ENCODE measurements at regions not wholly inside any gene's neighbourhood (a gene's known extent, or its start where the extent isn't known, plus 50 kb on each side); places are given as distances from the start of the nearest gene placed in this dataset.

GRCh38 chr13:36551445-36551844 lies 119.2 kb downstream of the CCNA1 start:
- no peak for TF ChIP-seq JAZF1 (CRISPR knock-in tag; IDR thresholded peaks at IDR 0.05)
- no peak for TF ChIP-seq CTCF (IDR thresholded peaks at IDR 0.05)
- TF ChIP-seq ESRRA (CRISPR knock-in tag; IDR thresholded peaks at IDR 0.05; ENCODE audit: borderline replicate concordance), result no peak
- no peak for TF ChIP-seq ELF4 (CRISPR knock-in tag; IDR thresholded peaks at IDR 0.05; ENCODE audit: low read depth)

Data from WTC11 (cell line).